Chondrocyte (in vitro differentiated cells): ENCODE measurements at regions not wholly inside any gene's neighbourhood (a gene's known extent, or its start where the extent isn't known, plus 50 kb on each side); places are given as distances from the start of the nearest gene placed in this dataset.

Experiments
- DNase-seq: peaks from one replicate; pipeline ENCODE4 v3.0.0; 2021; ENCODE audit warnings: mixed read lengths, low spot score
- H3K27ac Mint-ChIP-seq: one replicate; pipeline ENCODE4 v1.8.0; 2021; ENCODE audit warnings: mild to moderate bottlenecking, moderate library complexity, mixed read lengths; ENCODE audit not compliant: unreplicated experiment
- H3K27me3 Mint-ChIP-seq: 2 replicates; pipeline ENCODE4 v1.8.0; 2021; ENCODE audit warnings: low read depth, mixed read lengths
- H3K36me3 Mint-ChIP-seq: 2 replicates; pipeline ENCODE4 v1.8.0; 2021; ENCODE audit warnings: low read depth, mixed read lengths
- H3K4me1 Mint-ChIP-seq: 2 replicates; pipeline ENCODE4 v1.8.0; 2021; ENCODE audit warnings: low read depth, mild to moderate bottlenecking, mixed read lengths
- H3K4me3 Mint-ChIP-seq: one replicate; pipeline ENCODE4 v1.8.0; 2021; ENCODE audit warnings: mild to moderate bottlenecking, moderate library complexity, mixed read lengths; ENCODE audit not compliant: unreplicated experiment
- H3K9me3 Mint-ChIP-seq: 2 replicates; pipeline ENCODE4 v1.8.0; 2021; ENCODE audit warnings: low read depth, mixed read lengths
- CTCF ChIP-seq: fragments of 200-600 bp; sonication (generic); IDR thresholded peaks from 2 replicates; pipeline ENCODE4 v1.5.0; 2021; ENCODE audit warnings: antibody characterized with exemption, mild to moderate bottlenecking, moderate library complexity

GRCh38 chr18:34345738-34346137 is 121.0 kb upstream of the NOL4 start:
- DNase-seq = no peak
- Mint-ChIP-seq H3K27me3 (no peaks in the 10 kb centered on the region), H3K27ac (no peak overlapping the region), H3K4me3 (no peak overlapping the region), H3K36me3 (no peaks in the 10 kb centered on the region), H3K9me3 (peaks cover 5% of the 10 kb centered on the region), H3K4me1 (peaks cover 20% of the 10 kb centered on the region)
- no peak for TF ChIP-seq CTCF

GRCh38 chr18:34350778-34351177 is 126.1 kb upstream of the NOL4 start:
- Mint-ChIP-seq H3K4me3 (no peak overlapping the region), H3K27me3 (no peaks in the 10 kb centered on the region), H3K36me3 (no peaks in the 10 kb centered on the region), H3K27ac (no peak overlapping the region), H3K4me1 (peaks cover 5% of the 10 kb centered on the region), H3K9me3 (peaks cover 5% of the 10 kb centered on the region)
- no peak for DNase-seq
- TF ChIP-seq CTCF = no peak

GRCh38 chr18:34352385-34353163 is 127.9 kb upstream of the NOL4 start:
- Mint-ChIP-seq H3K27me3 (no peaks in the 10 kb centered on the region), H3K36me3 (no peaks in the 10 kb centered on the region), H3K4me3 (no peak overlapping the region), H3K4me1 (peaks cover 5% of the 10 kb centered on the region), H3K9me3 (peaks cover 8% of the 10 kb centered on the region), H3K27ac (no peak overlapping the region)
- peak; percentile 76 for TF ChIP-seq CTCF
- DNase-seq = no peak

- Mint-ChIP-seq H3K4me3 (no peak overlapping the region), H3K27me3 (no peaks in the 10 kb centered on the region), H3K27ac (no peak overlapping the region), H3K36me3 (no peaks in the 10 kb centered on the region), H3K4me1 (peaks cover 5% of the 10 kb centered on the region), H3K9me3 (peaks cover 8% of the 10 kb centered on the region)
- no peak for DNase-seq
- TF ChIP-seq CTCF = no peak
Observed at GRCh38 chr18:34354351-34354750, 129.6 kb upstream of the NOL4 start.

GRCh38 chr18:34357944-34358580 is 133.3 kb upstream of the NOL4 start:
- H3K36me3 Mint-ChIP-seq = no peaks in the 10 kb centered on the region
- H3K27me3 Mint-ChIP-seq = peaks cover 3% of the 10 kb centered on the region
- H3K27ac Mint-ChIP-seq = no peak overlapping the region
- DNase-seq = no peak
- no peak for TF ChIP-seq CTCF
- H3K9me3 Mint-ChIP-seq = peaks cover 3% of the 10 kb centered on the region
- peaks cover 3% of the 10 kb centered on the region for H3K4me1 Mint-ChIP-seq
- no peak overlapping the region for H3K4me3 Mint-ChIP-seq
